Superior temporal gyrus (tissue), 1 donor: ENCODE measurements at regions not wholly inside any gene's neighbourhood (a gene's known extent, or its start where the extent isn't known, plus 50 kb on each side); places are given as distances from the start of the nearest gene placed in this dataset.

Experiments
- DNase-seq: peaks from one replicate; pipeline ENCODE4 v3.0.0-alpha.2; 2016; ENCODE audit errors: extremely low spot score

DNA sequence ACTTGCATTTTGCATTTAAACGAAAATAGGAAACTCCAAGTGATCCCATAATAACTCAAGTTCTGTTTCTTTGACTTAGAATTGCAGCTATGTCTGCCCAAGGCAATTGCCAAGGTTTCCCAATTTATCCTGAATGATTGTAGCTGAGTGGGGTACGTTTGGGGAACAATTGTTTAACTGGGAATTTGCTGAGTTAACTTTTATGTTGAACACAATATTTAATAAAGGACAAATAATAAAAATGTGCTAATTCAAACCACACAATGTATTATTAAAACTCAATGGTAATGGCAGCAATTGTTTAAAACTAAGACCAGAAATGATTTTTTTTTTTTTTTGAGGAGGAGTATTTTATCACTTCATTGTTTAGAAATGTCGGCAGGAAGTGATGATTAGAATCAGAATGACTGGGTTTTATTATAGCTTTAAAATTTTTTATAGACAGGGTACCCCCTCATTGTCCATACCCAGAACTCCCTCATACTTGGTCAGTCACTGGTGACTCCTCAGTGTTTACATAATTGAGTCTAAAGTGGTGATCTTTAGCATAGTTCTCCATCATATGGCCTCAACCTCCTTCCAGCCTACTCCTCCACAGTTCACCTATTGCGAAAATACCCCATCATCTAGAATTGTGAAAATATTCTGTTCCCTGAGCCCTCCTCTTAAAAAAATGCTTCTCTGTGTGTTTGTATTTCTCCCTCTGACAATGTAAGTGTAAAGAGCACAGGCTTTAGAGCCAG is 389.2 kb upstream of the CITED2 start:
- DNase-seq, result no peak

DNA sequence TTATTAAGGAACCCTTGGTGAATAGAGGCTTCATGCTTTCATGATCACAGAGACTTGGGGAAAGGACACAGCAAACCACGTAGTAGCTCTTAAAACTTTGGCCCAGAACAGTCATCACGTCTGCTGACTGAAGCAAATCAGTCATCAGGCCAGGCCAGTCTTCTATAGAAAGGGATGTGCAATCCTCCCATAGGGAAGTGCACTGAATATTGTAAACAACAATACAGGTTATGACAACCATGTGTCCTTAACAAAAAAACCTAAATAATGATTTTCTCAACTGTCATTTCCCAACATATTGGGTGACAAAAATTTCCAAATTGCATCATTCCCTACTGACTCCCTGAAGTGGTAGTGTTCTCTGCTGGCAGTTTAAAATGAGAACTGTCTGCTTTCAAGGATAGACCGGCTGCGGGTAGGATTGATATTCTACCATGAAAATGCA is 388.2 kb upstream of the CITED2 start:
- DNase-seq, result no peak

DNA sequence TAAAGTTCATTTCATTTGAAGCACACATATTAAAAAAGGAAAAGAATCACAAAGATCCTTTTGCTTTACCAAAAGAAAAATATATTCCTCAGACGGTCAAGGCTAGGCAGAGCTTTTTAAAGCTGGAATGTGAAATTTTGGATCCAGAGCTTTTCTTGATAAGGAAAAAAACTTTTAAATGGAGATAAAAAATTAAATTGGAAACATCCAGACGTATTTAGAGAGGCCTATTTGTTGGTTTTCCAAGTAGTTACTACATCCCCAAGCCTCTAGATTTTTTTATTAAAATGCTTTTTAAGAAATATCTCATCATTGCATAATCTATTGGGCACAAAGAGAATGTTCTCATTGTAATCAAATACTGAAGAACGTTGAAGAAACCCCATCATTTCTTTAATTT is 385.7 kb upstream of the CITED2 start:
- no peak for DNase-seq

DNA sequence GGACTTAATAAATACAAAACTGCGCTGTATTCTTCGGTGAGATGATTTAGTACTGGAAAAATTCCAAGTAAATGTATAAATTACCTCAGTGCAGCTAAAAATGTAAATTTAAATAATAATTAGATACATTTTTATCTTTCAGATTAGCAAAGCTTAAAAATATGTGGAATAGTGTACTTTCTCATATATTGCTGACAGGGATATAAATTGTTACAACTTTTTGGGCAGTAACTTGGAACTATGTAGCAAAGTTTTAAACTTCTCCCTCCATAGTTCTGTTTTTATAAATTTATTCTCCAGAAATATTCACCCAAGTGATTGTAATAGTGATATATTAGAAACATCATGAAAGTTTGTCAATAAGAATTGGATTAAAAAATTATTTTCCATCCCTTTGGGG is 384.6 kb upstream of the CITED2 start:
- DNase-seq, result no peak

DNA sequence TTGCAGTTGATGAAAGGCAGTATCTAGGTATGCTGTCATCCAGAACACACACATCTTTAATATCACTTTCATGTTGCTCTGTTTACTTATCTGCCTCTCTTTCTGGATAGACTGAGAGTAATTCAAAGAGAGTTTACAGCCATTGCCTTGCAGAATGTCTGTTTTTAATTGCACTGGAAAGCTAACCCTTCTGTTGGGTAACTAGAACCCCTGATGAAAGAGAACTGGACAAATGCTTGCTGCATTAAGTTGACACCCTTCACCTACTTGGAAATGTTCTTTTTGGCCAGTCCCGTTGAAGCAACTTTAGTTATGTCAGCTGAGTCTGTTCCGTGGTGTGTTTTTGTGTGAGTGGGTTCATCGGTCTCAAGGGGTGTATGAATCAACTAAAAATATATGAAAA is 383.8 kb upstream of the CITED2 start:
- no peak for DNase-seq

DNA sequence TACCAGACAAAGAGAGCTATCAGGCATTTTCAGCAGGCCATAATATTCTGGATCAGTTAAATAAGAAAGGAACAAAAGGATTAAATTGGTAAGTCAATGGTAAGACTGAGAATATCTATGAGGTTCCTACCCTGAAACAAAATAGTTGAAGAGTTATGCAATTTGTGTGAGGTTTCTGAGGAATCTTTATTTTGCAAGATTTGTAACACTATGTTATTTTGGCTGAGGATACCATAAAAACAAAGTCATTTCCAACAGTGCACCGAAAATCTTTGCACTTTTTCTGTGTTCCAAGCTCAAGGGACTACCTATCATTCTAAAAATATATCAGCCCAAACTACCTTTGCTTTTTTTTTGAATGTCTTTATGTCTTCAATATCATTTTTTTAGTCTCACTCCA is 383.3 kb upstream of the CITED2 start:
- no peak for DNase-seq

DNA sequence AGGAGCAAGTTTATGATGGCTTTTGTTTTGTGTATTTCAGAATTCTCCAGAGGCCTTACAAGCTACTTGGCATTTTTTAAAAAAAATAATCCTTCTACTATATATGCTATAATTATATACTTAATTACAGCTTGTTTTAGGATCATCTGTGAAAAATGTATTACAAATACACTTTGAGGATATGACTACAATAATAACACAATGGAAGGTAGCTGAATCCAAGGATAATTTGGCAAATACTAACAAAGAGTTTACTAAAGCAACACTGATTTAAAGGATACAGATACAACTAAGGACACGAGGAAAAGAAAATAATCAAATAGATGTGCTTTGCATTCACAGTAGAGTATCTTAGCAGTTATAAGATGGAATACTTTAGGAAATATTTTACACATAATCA is 381.9 kb upstream of the CITED2 start:
- no peak for DNase-seq

DNA sequence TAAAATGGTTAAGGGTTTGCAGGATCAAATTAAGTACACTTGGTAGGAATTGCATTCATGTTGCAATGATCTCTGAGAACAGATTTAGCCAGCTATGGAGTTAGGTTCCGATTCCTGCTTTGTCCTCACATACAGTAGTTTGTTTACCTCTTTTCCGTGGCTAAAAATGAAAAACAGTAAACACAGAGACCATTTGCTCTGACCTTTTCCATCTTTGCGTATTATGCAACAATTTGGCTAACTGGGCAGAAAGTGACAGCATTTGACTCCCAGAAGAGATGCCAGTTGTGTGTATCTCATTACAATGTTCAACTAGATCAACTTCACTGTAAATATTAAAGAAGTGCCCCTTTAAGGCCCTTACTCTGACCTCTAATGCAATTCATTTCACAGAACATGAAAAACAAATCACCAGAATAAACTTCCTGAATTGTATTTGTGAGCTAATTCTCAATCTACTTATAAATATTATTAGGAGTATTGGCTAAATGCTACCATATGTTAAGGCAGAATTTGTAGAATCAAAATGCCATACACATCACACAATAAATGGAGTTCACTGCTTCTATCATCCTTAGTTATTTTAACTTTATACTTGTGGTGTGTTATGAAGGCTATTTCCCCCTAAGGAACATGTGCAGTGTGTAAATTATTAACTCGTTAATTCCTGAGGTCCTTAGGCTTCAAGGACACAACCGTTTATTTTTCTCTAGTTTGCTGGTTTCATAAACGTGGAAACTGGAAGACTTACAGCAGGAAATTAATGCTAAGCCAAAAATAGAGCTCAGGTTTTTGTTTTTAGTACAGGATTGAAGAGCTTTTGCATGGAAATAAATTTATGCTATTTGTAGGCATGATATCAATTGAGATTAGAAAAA is 380.7 kb upstream of the CITED2 start:
- DNase-seq, result no peak

DNA sequence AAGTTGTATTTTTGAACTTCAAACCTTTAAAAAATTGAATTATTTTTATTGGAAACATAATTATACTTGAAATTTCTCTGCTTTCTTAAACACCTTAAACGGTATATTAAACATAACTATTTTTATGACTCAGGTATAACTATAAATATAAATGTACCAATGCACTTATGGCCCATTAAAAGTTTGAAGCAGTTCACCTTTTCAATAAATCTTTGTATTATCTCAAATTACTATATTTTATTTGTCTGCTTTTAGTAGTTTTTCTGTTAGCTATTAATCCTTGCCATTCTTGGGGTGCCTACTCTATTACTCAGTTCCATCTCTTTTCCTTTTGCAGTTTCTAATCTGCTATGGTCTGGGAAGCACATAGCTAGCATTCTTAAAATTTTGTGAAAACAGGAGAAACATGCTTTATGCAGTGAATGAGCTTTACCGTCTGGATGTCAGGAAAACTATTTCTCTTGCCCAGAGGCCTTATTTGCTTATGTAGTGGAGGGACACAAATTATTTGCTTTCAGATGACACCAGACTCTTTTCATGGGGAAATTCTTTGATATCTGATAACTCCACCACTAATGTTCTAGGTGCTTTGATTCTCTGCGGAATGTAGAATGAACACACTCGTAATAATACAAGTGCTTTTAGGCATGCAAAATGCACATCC is 378.9 kb upstream of the CITED2 start:
- no peak for DNase-seq

DNA sequence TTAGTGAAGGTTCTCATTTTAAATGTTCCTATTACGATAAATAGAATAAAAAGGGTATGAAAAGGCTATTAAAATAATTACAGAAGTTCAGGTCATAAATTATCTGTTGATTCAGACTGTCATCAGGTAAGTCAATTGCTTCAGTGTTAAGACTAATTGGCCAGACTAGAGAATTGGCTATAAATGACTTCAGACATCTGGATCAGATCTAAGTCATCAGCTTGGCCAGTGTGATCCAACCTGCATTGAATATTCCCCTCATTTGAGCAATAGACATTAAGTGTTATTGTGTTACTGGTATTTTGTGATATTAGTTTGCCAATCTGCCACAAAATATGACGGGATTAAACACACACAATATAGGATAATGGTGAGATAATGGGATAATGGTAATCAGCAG is 377.6 kb upstream of the CITED2 start:
- no peak for DNase-seq

DNA sequence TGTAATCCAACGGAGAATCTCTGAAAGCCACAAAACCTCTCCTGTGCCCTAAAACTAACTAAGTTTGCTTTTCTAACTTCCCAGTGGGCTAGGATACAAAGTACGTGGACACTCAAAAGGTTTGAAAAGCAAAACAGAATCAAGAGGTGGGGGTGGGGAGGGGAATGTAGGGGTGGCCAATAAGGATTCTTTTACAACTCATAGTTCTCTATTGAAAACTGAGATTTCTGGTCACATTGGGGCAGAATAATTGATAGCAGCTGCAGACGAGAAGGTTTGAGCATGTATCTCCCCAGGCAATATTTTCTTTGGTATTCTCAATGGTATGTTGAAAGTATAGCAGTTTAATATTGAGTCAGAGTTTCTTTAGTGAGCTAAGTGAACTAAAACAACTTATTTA is 376.7 kb upstream of the CITED2 start:
- no peak for DNase-seq

DNA sequence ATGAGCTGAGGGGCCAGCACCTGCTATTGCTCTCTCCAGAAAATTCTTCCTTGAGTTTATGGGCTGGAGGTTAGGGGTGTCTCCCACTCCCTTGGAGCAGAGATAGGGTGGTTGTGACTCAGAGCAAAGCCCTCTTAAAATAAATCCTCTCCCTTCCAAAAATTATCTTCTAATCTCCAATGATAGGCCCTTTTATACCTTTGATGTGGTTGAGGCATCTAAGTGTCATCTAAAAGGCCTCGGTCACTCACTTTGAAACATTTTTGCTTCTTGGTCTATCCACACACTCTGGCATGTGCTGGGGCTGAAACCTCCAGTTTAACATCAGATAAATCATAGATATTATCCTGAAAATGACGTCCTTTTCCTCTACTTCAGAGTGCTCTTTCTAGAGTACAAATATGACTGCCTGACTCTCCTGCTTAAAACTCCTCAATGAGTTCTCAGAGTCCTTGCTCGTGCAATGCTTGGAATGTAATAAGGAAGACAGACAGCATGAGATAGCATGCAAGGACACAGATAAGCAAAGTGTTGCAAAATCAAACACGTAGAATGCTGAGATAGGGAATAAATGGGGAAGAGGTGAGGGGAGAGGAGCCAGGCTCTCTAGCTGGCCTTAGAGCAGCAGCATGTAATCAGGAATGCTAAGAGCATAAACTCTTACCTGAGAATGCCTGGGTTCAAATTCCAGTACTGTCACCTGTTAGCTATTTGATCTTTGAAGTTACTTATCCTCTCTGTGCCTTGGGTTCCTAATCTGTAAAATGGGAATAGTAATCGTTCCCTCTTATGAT is 374.1 kb upstream of the CITED2 start:
- no peak for DNase-seq

DNA sequence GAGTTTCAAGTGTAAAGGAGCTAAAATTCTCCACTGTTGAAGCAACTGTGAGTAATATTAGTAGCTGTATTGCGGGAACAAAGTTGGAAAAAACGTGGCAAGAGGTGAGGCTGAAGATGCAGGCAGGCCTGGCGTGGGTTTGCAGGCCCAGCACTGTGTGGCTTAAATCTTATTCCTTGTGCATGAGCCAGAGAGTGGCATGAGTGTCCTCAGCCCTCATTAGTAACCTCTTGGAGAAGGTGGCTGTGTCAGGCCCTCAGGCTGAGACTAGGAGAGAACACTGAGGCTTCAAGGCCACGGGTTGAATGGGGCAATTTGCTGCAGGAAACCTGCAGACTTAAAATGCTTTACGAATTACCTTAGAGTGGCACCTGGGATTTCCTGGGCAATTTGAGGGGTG is 372.7 kb upstream of the CITED2 start:
- DNase-seq, result no peak

DNA sequence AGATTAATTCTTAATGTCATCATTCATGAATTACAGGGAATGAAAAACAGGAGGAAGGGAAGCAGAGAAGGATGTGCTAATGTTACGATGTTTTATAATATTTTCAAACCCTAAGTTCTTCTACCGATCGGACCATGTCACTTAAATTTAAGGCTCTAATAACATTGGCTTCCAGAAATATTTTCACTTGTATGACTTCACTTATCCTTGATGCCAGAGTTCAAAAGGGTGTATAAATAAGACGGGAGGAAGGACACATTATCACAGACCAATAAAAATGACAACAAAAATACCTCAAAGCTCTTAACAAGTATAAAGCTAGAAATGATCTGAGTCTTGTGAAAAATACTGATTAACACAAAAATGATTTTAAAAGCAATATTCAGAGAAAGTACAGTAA is 370.4 kb upstream of the CITED2 start:
- DNase-seq, result no peak

DNA sequence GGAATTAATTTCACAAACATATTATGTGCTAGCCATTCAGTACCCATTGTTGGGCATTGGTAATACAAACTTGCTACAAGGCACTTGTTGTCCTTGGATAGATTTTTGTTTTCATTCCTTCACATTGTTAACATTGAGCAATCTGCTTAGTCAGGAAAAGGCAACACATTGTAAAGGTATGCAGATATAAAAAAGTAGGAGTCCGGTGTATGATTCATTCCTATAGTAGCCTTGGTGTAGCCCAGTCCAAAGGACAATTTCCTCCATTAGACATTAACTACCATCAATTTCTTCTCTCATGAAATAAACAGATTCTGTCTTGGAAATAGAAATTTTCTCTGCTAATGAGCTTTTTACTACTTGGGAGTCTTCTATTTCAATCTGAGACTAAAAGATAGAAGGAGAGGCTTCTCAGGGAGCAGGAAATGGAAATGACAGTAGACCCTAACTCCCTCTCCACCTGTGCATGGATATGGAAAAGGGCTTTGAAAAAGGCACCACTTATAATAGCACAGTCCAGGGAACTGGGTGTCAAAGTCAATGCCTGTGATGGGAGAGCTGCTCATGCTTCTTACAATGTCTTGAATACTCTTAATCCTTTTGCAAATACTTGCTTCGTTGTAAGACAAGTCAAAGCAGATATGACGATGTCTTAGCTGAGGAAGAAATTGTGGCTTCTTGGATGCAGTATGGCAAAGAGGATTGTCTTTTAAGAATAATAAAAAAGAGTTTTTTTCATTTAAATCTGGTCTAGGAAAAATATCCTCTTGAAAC is 369.4 kb upstream of the CITED2 start:
- DNase-seq, result no peak

DNA sequence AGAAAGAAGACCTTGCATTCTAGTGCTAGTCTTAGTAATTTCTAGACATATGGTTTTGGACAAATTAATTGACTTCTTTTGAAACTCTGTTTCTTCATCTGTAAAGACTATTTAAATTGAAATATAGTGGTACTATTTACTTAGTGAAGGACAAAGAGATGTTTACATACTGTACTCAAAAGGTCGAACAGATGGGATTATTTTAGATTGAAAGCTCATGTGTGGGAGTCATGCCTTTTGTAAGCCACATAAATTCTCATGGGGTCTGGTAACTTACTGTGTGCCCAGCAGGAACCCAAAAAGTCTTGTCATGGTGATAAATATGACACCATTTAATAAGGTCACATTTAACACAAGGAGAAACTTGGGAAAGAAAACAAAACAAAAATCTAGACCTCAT is 368.2 kb upstream of the CITED2 start:
- no peak for DNase-seq

DNA sequence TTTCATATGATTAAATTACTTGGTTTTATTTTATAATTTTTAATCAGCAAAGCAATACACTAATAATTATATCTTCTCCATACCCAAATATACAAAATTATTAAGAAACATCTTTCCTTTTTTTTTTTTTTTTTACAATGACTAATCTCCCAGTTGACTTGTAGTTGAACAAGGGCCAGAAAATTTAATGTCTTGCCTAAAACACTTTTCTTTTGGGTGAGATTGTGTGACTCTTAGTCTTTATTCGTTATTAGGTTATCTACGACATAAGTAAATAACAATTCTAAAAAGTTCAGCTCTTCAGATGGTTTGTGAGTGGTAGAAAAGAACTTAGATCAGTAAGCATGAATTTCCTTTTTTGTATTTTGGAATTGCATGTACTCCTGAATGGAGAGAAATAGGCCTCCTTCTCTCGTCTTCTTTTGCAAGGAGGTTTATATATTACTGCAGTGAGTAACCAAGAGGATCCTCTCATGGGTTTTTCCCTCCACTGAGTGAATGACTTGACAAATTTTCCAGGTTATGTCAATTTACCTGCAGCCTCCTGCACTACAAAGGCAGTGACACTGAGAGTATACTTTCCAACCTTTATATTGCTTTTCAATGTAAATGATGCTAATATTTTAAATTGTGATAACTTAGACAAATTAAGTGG is 364.5 kb upstream of the CITED2 start:
- DNase-seq, result no peak

DNA sequence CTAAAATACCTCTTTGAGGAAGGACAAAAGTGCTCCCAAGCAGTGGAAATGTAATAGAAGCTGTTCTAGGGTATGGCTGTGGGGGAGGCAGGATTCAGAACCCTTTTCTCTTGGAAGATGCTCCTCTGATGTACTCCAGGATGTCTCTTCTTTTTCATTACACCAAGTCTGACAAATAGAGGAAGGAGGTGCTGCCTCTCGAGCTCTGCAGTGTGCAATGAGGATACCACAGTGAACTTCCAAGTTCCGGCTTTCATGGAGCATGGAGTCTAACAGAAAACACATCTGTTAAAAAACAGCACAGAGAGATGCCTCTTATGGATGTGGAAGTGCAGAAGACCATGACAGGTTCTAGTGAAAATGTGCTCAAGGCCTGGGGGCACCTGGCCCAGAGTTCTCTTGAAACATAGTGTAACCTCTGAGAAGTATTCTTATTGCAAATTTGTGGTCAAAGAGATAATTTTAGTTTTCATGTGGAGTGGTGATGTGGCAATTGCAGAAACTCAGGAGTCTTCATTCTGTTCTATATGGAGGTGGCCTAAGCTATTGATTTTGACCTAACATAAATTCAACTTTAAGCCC is 362.0 kb upstream of the CITED2 start:
- DNase-seq, result no peak

DNA sequence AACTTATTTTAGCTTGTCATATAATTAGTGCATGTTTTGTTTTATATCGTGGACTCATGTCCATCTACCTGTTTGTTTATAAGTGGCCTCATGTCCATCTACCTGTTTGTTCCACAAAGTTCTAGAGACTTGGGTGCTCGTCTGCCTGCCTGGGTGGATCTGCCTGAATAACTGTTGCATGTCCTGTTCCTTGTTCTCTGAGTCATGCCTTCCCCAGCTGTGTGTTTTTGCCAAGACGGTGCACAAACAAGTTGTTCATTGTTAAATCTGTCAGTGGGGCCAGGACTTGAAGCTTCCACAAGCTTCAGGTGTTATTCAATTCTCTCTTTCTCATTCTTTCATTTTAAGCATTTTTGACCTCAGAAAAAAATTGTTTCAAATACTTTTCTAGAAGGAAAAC is 358.0 kb upstream of the CITED2 start:
- DNase-seq, result no peak

DNA sequence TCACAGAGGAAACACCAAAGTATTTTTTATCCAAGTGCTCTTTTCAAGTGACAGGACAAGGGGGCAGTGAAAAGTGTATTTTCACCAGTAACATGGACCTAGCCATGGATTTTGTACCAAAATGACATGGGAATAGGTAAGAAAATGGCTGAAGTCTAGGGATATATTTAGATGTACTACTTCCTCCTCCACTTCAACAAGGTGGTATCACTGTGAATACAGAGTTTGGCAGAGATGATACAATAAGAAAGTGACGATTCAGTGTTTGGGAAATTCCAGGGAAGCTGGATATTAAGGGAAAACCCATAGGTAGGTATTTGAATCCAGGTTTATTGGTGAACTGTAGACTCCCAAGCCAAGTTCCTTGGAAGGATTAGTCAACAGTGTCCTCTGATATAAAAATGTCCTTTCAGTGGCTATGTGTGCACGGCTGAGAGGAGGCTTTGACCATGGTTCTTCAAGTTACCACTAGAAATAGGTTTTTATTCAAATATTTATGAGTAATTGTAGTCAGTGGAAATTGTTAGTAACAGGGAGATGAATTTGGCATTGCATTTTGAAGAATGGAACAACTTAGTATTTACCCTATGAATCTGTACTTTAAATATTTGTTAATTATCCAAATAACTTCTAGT is 356.0 kb upstream of the CITED2 start:
- no peak for DNase-seq
